Ovary (tissue), 3 donors: ENCODE measurements at regions not wholly inside any gene's neighbourhood (a gene's known extent, or its start where the extent isn't known, plus 50 kb on each side); places are given as distances from the start of the nearest gene placed in this dataset.

Experiments
- EP300 ChIP-seq: sonication (generic); formaldehyde crosslinking; IDR thresholded peaks from one replicate; pipeline ENCODE4 v1.6.1; 2017; ENCODE audit warnings: antibody characterized with exemption
- POLR2A ChIP-seq: fragments of 450-650 bp; IDR thresholded peaks from one replicate; pipeline ENCODE4 v1.6.1; 2017; ENCODE audit warnings: antibody characterized with exemption, mild to moderate bottlenecking, moderate library complexity
- TF ChIP-seq, protein P1 (sequence below), 3 donors: fragments of 450-650 bp in 2 of 3; fragments of 200-600 bp in 1 of 3; IDR thresholded peaks; one replicate each; pipeline versions ENCODE4 v1.5.1 to v1.8.0; 2016 to 2022; ENCODE audit warnings: antibody characterized with exemption in 3 of 3, mild to moderate bottlenecking in 1 of 3
- donor health status: DM: no; HTN: no; CAD: no.

DNA sequence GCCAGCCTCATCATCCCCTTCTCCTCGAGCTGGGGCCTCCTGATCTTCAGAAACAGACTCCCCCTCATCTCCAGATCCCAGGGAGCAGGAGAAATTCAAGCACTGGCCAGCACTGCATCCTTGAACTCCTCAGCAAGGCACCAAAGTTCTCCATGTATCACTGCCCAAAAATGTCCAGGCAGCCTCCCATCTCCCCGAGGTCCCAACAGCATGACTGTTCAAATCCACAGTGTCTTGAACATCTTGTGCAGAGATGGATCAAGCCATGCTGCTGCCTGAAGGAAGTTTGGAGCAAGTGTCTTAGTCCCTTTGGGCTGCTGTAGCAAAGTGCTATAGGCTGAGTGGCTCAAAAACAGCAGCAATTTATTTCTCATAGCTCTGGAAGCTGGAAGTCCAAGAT lies 115.5 kb upstream of the GALNT17 start:
- TF ChIP-seq, protein P1, sequence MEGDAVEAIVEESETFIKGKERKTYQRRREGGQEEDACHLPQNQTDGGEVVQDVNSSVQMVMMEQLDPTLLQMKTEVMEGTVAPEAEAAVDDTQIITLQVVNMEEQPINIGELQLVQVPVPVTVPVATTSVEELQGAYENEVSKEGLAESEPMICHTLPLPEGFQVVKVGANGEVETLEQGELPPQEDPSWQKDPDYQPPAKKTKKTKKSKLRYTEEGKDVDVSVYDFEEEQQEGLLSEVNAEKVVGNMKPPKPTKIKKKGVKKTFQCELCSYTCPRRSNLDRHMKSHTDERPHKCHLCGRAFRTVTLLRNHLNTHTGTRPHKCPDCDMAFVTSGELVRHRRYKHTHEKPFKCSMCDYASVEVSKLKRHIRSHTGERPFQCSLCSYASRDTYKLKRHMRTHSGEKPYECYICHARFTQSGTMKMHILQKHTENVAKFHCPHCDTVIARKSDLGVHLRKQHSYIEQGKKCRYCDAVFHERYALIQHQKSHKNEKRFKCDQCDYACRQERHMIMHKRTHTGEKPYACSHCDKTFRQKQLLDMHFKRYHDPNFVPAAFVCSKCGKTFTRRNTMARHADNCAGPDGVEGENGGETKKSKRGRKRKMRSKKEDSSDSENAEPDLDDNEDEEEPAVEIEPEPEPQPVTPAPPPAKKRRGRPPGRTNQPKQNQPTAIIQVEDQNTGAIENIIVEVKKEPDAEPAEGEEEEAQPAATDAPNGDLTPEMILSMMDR (IDR thresholded peaks at IDR 0.05), result no peak
- TF ChIP-seq POLR2A (no peak), EP300 (no peak)
